Trophoblast cell (in vitro differentiated cells and primary cell): ENCODE measurements at regions not wholly inside any gene's neighbourhood (a gene's known extent, or its start where the extent isn't known, plus 50 kb on each side); places are given as distances from the start of the nearest gene placed in this dataset.

Experiments used
- DNase-seq, 2 donors: peaks; one replicate each; pipeline ENCODE4 v3.0.0-alpha.2; 2016
- H2AFZ ChIP-seq: 2 replicates; pipeline ENCODE4 v1.6.1; 2013; ENCODE audit warnings: low read length, moderate library complexity, mild to moderate bottlenecking; ENCODE audit not compliant: insufficient read depth, poor library complexity
- H2AK5ac ChIP-seq: 2 replicates; pipeline ENCODE4 v1.6.1; 2013; ENCODE audit warnings: mild to moderate bottlenecking, low read length
- H2BK120ac ChIP-seq: 2 replicates; pipeline ENCODE4 v1.6.1; 2013; ENCODE audit warnings: low read length, mild to moderate bottlenecking, moderate library complexity; ENCODE audit not compliant: insufficient read depth, poor library complexity
- H2BK12ac ChIP-seq: 2 replicates; pipeline ENCODE4 v1.6.1; 2013; ENCODE audit warnings: mild to moderate bottlenecking, low read length, moderate library complexity
- H2BK5ac ChIP-seq: 2 replicates; pipeline ENCODE4 v1.6.1; 2013; ENCODE audit warnings: low read length, low read depth, moderate library complexity, mild to moderate bottlenecking; ENCODE audit not compliant: poor library complexity
- H3K14ac ChIP-seq: 2 replicates; pipeline ENCODE4 v1.6.1; 2013; ENCODE audit warnings: mild to moderate bottlenecking, low read length
- H3K18ac ChIP-seq: 2 replicates; pipeline ENCODE4 v1.6.1; 2013; ENCODE audit warnings: mild to moderate bottlenecking, low read length
- H3K23ac ChIP-seq: 2 replicates; pipeline ENCODE4 v1.6.1; 2013; ENCODE audit warnings: low read length
- H3K27ac ChIP-seq: 2 replicates; pipeline ENCODE4 v1.5.1; 2013; ENCODE audit warnings: low read depth, mild to moderate bottlenecking, inconsistent platforms, low read length, moderate library complexity
- H3K27me3 ChIP-seq: 2 replicates; pipeline ENCODE4 v1.6.1; 2013; ENCODE audit warnings: inconsistent platforms, mild to moderate bottlenecking, low read length, moderate library complexity; ENCODE audit not compliant: insufficient read depth
- H3K36me3 ChIP-seq, 2 experiments: 1 replicate in 1 of 2; 2 replicates in 1 of 2; pipeline ENCODE4 v1.6.1; 2013; ENCODE audit warnings: low read length in 2 of 2, mild to moderate bottlenecking in 2 of 2, moderate library complexity in 1 of 2; ENCODE audit not compliant: insufficient read depth in 2 of 2, control insufficient read depth in 1 of 2
- H3K4ac ChIP-seq: 2 replicates; pipeline ENCODE4 v1.6.1; 2013; ENCODE audit warnings: low read depth, mild to moderate bottlenecking, low read length, moderate library complexity
- H3K4me1 ChIP-seq, 2 experiments: 1 replicate in 1 of 2; 2 replicates in 1 of 2; pipeline ENCODE4 v1.6.1; 2013; ENCODE audit warnings: low read length in 2 of 2, mild to moderate bottlenecking in 2 of 2, moderate library complexity in 1 of 2; ENCODE audit not compliant: insufficient read depth in 2 of 2, control insufficient read depth in 1 of 2
- H3K4me2 ChIP-seq: 2 replicates; pipeline ENCODE4 v1.6.1; 2013; ENCODE audit warnings: inconsistent platforms, mild to moderate bottlenecking, low read length, moderate library complexity
- H3K4me3 ChIP-seq: 2 replicates; pipeline ENCODE4 v1.5.1; 2013; ENCODE audit warnings: mild to moderate bottlenecking, low read depth, low read length, inconsistent platforms
- H3K79me1 ChIP-seq: one replicate; pipeline ENCODE4 v1.6.1; 2013; ENCODE audit warnings: low read length
- H3K79me2 ChIP-seq: 2 replicates; pipeline ENCODE4 v1.6.1; 2013; ENCODE audit warnings: low read length, mild to moderate bottlenecking; ENCODE audit not compliant: control insufficient read depth, insufficient read depth, poor library complexity
- H3K9ac ChIP-seq: 2 replicates; pipeline ENCODE4 v1.6.1; 2013; ENCODE audit warnings: mild to moderate bottlenecking, low read length
- H3K9me3 ChIP-seq: 2 replicates; pipeline ENCODE4 v1.6.1; 2013; ENCODE audit warnings: low read depth, mild to moderate bottlenecking, control low read depth, inconsistent platforms, low read length; ENCODE audit not compliant: insufficient read depth
- H4K12ac ChIP-seq: 2 replicates; pipeline ENCODE4 v1.6.1; 2013; ENCODE audit warnings: low read depth, mild to moderate bottlenecking, low read length, moderate library complexity
- H4K8ac ChIP-seq: 2 replicates; pipeline ENCODE4 v1.6.1; 2013; ENCODE audit warnings: low read depth, mild to moderate bottlenecking, low read length, moderate library complexity
- H4K91ac ChIP-seq: one replicate; pipeline ENCODE4 v1.6.1; 2013; ENCODE audit warnings: low read depth, mild to moderate bottlenecking, low read length, moderate library complexity
- WGBS: extraction: QIAGEN DNeasy Blood & Tissue Kit; methylation state at CpG from one replicate; pipeline ENCODE4 v1.1.7; 2013; ENCODE audit warnings: missing lambda C conversion rate; ENCODE audit not compliant: insufficient read length, insufficient coverage; ENCODE audit errors: extremely low coverage; 5-methylcytosine and 5-hydroxymethylcytosine counted together

DNA sequence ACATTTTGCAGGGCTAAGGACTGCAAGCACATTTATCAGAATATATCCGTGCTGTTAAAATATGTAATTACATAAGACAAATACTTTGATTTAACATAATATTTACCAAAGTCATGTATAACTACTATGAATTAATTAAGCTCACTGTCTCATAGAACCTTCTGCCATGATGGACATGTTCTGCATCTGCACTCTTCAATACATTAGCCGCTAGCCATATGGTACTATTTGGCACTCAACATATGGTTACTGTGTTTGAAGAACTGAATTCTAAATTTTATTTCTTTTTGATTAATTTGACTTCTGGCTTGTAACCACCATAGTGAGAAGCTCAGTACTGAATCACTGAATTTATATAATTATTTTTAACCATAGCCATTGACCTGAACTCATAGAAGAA is 427.0 kb upstream of the TRAM1L1 start:
- H2AK5ac ChIP-seq, result no peak overlapping the region
- H3K9me3 ChIP-seq, result no peaks in the 10 kb centered on the region
- no peak overlapping the region for H3K14ac ChIP-seq
- H3K4me1 ChIP-seq, result no peaks in the 10 kb centered on the region
- no peak overlapping the region for H4K12ac ChIP-seq
- H3K36me3 ChIP-seq, result no peaks in the 10 kb centered on the region
- H2BK12ac ChIP-seq, result no peak overlapping the region
- H3K27me3 ChIP-seq, result no peaks in the 10 kb centered on the region
- H3K79me2 ChIP-seq, result no peaks in the 10 kb centered on the region
- H3K23ac ChIP-seq, result no peak overlapping the region
- no peak overlapping the region for H3K9ac ChIP-seq
- no peak overlapping the region for H3K18ac ChIP-seq
- no CpG with 5 or more reads among the region's 2 CpGs for WGBS
- H4K91ac ChIP-seq, result no peak overlapping the region
- H3K4me2 ChIP-seq, result no peak overlapping the region
- no peak overlapping the region for H3K27ac ChIP-seq
- no peak overlapping the region for H4K8ac ChIP-seq
- no peak for DNase-seq
- no peak overlapping the region for H2BK120ac ChIP-seq
- no peaks in the 10 kb centered on the region for H3K79me1 ChIP-seq
- H2BK5ac ChIP-seq, result no peak overlapping the region
- H2AFZ ChIP-seq, result no peak overlapping the region
- no peak overlapping the region for H3K4me3 ChIP-seq
- no peak overlapping the region for H3K4ac ChIP-seq

DNA sequence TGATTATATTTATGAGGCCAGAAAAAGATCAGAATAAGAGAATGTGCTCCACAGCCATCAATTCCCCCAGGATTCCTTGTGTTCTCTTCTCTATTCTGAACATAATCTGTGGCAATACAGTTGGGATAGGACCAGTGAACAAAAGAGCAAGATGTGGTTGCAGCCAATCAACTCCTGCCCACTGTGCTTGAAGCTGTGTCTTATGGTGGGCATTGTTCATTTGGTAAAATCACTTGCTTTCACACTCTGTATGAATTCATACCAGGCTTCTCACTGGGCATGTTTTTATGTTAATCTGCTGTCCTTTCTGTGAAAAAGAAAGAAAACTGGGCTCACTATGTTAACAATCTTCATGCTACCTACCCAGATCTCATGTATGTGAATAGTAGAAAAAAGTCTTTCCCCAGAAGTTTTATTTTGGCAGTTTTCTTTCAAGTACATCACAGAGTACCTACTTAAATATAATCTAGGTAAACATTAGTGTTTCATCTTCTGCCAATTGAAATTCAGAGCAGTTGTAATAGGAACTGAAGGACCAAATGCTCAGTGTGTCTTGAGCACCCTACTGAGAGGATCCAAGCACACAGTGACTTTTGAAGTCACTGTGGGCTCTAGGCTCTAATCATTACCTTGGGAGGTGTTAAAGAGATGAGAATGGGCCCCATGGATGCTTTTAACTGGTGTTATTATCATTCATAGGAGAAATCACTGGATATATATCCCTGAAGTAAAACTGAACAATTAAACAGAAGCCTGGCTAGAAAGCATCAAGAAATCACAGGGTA is 429.2 kb upstream of the TRAM1L1 start:
- Histone ChIP-seq H4K12ac (no peak overlapping the region), H3K79me1 (no peaks in the 10 kb centered on the region), H3K79me2 (no peaks in the 10 kb centered on the region), H3K27ac (no peak overlapping the region), H2BK120ac (no peak overlapping the region), H3K23ac (no peak overlapping the region), H4K8ac (no peak overlapping the region), H4K91ac (no peak overlapping the region), H3K9ac (no peak overlapping the region), H3K4me2 (no peak overlapping the region), H3K14ac (no peak overlapping the region), H3K18ac (no peak overlapping the region), H3K36me3 (no peaks in the 10 kb centered on the region), H2BK5ac (no peak overlapping the region), H2AFZ (no peak overlapping the region), H3K4ac (no peak overlapping the region), H2AK5ac (no peak overlapping the region), H3K27me3 (no peaks in the 10 kb centered on the region), H3K9me3 (no peaks in the 10 kb centered on the region), H2BK12ac (no peak overlapping the region), H3K4me1 (no peaks in the 10 kb centered on the region), H3K4me3 (no peak overlapping the region)
- no peak for DNase-seq

GRCh38 chr4:117515921-117516320 is 430.5 kb upstream of the TRAM1L1 start:
- DNase-seq, result no peak
- no peak overlapping the region for H3K4me2 ChIP-seq
- no peak overlapping the region for H4K91ac ChIP-seq

DNA sequence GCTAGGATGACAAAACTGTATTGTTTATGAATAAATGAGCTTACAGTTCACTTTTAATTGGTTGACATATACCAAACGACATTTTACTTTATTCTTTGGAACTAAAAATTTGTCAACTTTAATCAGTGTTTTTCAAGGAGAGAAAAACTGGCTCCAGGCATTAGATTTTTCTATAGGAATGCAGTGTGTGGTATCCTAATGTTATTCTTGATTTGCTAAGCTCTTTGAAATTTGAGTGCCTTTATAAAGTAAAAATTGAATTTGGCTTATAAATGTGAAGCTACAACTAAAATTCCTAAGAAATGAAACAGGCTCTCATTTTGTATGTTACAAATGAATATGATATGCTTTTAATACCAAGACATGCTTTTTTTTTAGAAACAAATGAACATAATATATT is 442.2 kb upstream of the TRAM1L1 start:
- Histone ChIP-seq H2BK12ac (no peak overlapping the region), H3K23ac (no peak overlapping the region), H3K36me3 (no peaks in the 10 kb centered on the region), H3K9ac (no peak overlapping the region), H2BK5ac (no peak overlapping the region), H3K4me2 (no peak overlapping the region), H2AFZ (no peak overlapping the region), H3K4me3 (no peak overlapping the region), H2AK5ac (no peak overlapping the region), H3K79me2 (no peaks in the 10 kb centered on the region), H3K4me1 (no peaks in the 10 kb centered on the region), H4K91ac (no peak overlapping the region), H3K14ac (no peak overlapping the region), H3K79me1 (no peaks in the 10 kb centered on the region), H3K27me3 (no peaks in the 10 kb centered on the region), H3K9me3 (peaks cover 2% of the 10 kb centered on the region), H3K27ac (no peak overlapping the region), H3K4ac (no peak overlapping the region), H4K12ac (no peak overlapping the region), H4K8ac (no peak overlapping the region), H2BK120ac (no peak overlapping the region), H3K18ac (no peak overlapping the region)
- no CpG with 5 or more reads among the region's 1 CpG for WGBS
- DNase-seq, result no peak

More at GRCh38 chr4:117515921-117516320, 430.5 kb upstream of the TRAM1L1 start:
- Histone ChIP-seq H3K4ac (no peak overlapping the region), H3K79me1 (no peaks in the 10 kb centered on the region), H4K8ac (no peak overlapping the region), H2AFZ (no peak overlapping the region), H3K27me3 (no peaks in the 10 kb centered on the region), H3K27ac (no peak overlapping the region), H3K36me3 (no peaks in the 10 kb centered on the region), H3K79me2 (no peaks in the 10 kb centered on the region), H2BK12ac (no peak overlapping the region), H2BK5ac (no peak overlapping the region), H2AK5ac (no peak overlapping the region), H3K4me1 (no peaks in the 10 kb centered on the region), H2BK120ac (no peak overlapping the region), H3K4me3 (no peak overlapping the region), H3K18ac (no peak overlapping the region), H3K9ac (no peak overlapping the region), H3K14ac (no peak overlapping the region), H3K9me3 (no peaks in the 10 kb centered on the region), H3K23ac (no peak overlapping the region), H4K12ac (no peak overlapping the region)
- WGBS, result no CpG with 5 or more reads among the region's 2 CpGs
